RWPE2 (cell line): ENCODE measurements at regions not wholly inside any gene's neighbourhood (a gene's known extent, or its start where the extent isn't known, plus 50 kb on each side); places are given as distances from the start of the nearest gene placed in this dataset.

ENCODE experiments used
- ATAC-seq: fragments of 200-7000 bp; cut with Tn5 transposase; 3 replicates; pipeline ENCODE4 v1.9.1; 2021; ENCODE audit warnings: low read depth
- DNase-seq: peaks from one replicate; pipeline ENCODE4 v3.0.0-alpha.2; 2020; ENCODE audit warnings: low spot score
- H3K27ac ChIP-seq: fragments of 450-650 bp; 2 replicates; pipeline ENCODE4 v1.5.1; 2017; ENCODE audit warnings: mild to moderate bottlenecking; ENCODE audit not compliant: poor library complexity, severe bottlenecking
- H3K27me3 ChIP-seq: fragments of 250-450 bp; sonication (Bioruptor Pico); 2 replicates; pipeline ENCODE4 v1.5.1; 2021; ENCODE audit warnings: mild to moderate bottlenecking, moderate library complexity; ENCODE audit not compliant: insufficient read depth, poor library complexity, severe bottlenecking
- H3K36me3 ChIP-seq: fragments of 250-450 bp; sonication (Bioruptor Pico); 2 replicates; pipeline ENCODE4 v1.5.1; 2020; ENCODE audit warnings: low read depth, mild to moderate bottlenecking, moderate library complexity
- H3K4me1 ChIP-seq: fragments of 250-450 bp; sonication (Bioruptor Pico); 2 replicates; pipeline ENCODE4 v1.5.1; 2021; ENCODE audit warnings: mild to moderate bottlenecking, moderate library complexity; ENCODE audit not compliant: insufficient read depth, poor library complexity, severe bottlenecking
- H3K4me3 ChIP-seq: fragments of 250-450 bp; sonication (Bioruptor Pico); 2 replicates; pipeline ENCODE4 v1.5.1; 2021; ENCODE audit warnings: mild to moderate bottlenecking, moderate library complexity; ENCODE audit not compliant: severe bottlenecking
- H3K9me3 ChIP-seq: fragments of 250-450 bp; sonication (Bioruptor Pico); 2 replicates; pipeline ENCODE4 v1.5.1; 2021; ENCODE audit warnings: mild to moderate bottlenecking, moderate library complexity; ENCODE audit not compliant: severe bottlenecking
- CTCF ChIP-seq: fragments of 450-650 bp; IDR thresholded peaks from one replicate; pipeline ENCODE4 v1.5.1; 2017; ENCODE audit warnings: mild to moderate bottlenecking, moderate library complexity; ENCODE audit not compliant: poor library complexity, severe bottlenecking

- H3K27me3 ChIP-seq, result peaks cover 5% of the 10 kb centered on the region
- no peak overlapping the region for H3K27ac ChIP-seq
- TF ChIP-seq CTCF, result no peak
- no peak for ATAC-seq
- H3K4me3 ChIP-seq, result no peak overlapping the region
- H3K9me3 ChIP-seq, result no peaks in the 10 kb centered on the region
- no peak for DNase-seq
- no peaks in the 10 kb centered on the region for H3K4me1 ChIP-seq
- no peaks in the 10 kb centered on the region for H3K36me3 ChIP-seq
Measured at GRCh38 chr9:14455243-14455642, 141.3 kb upstream of the NFIB start.

GRCh38 chr9:14453286-14453685 is 139.3 kb upstream of the NFIB start:
- no peaks in the 10 kb centered on the region for H3K36me3 ChIP-seq
- ATAC-seq (no peak), DNase-seq (no peak)
- no peak for TF ChIP-seq CTCF
- no peak overlapping the region for H3K4me3 ChIP-seq
- no peak overlapping the region for H3K27ac ChIP-seq
- no peaks in the 10 kb centered on the region for H3K4me1 ChIP-seq
- H3K9me3 ChIP-seq, result no peaks in the 10 kb centered on the region
- peaks cover 5% of the 10 kb centered on the region for H3K27me3 ChIP-seq

GRCh38 chr9:14452539-14452938 is 138.6 kb upstream of the NFIB start:
- ATAC-seq, result peak; percentile 60
- Histone ChIP-seq H3K4me3 (no peak overlapping the region), H3K4me1 (no peaks in the 10 kb centered on the region), H3K27ac (no peak overlapping the region), H3K36me3 (no peaks in the 10 kb centered on the region), H3K27me3 (peaks cover 5% of the 10 kb centered on the region), H3K9me3 (peaks cover 2% of the 10 kb centered on the region)
- no peak for TF ChIP-seq CTCF
- no peak for DNase-seq

DNA sequence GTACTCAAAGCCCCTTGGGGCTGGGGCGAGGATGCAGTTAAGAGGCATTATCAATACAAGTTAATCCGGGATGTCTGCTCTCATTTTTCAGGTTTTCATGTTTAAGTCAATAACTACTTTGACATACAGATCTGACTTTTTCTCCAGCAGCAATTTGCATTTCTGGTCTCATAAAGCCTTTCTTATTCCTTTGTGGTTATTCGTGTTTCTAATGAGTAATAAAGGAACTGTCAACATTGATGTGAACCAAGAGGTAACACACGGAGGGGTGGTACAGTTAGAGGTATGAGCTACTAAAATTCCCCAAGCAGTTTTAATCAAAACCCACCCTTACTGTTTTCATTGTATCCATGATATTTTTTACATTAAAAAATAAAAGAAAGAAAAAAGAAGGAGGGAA is 138.0 kb upstream of the NFIB start:
- no peaks in the 10 kb centered on the region for H3K4me1 ChIP-seq
- DNase-seq (no peak), ATAC-seq (no peak)
- H3K27me3 ChIP-seq, result peaks cover 5% of the 10 kb centered on the region
- no peaks in the 10 kb centered on the region for H3K36me3 ChIP-seq
- no peak overlapping the region for H3K27ac ChIP-seq
- TF ChIP-seq CTCF, result no peak
- peaks cover 3% of the 10 kb centered on the region for H3K9me3 ChIP-seq
- H3K4me3 ChIP-seq, result no peak overlapping the region

DNA sequence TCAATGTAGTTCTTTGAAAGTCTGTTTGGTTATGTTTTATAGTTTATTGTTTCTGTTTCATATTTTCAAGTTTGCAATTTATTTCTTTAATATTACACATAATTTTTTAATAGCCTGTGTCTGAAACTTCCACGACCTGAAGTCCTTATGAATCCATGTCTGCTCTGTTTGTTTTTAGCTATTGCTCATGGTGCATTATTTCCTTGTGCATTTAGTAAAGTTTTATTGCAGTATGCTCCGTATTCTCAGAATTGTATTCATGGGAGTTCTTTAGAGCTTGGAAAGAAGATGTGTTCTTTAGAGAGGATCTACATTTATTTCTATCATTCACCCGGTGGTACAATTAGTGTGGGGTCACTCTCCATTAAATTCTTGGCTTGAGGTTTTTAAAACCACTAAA is 133.2 kb upstream of the NFIB start:
- no peak for ATAC-seq
- no peaks in the 10 kb centered on the region for H3K36me3 ChIP-seq
- peaks cover 3% of the 10 kb centered on the region for H3K9me3 ChIP-seq
- no peaks in the 10 kb centered on the region for H3K4me1 ChIP-seq
- no peak for TF ChIP-seq CTCF
- DNase-seq, result no peak
- no peaks in the 10 kb centered on the region for H3K27me3 ChIP-seq
- H3K27ac ChIP-seq, result no peak overlapping the region
- no peak overlapping the region for H3K4me3 ChIP-seq
